COLO668 (cell line): ENCODE measurements at regions not wholly inside any gene's neighbourhood (a gene's known extent, or its start where the extent isn't known, plus 50 kb on each side); places are given as distances from the start of the nearest gene placed in this dataset.

Experiments used
- DNase-seq: peaks from one replicate; lab custom pipeline; 2025; ENCODE audit not compliant: unreplicated experiment; lab: John Stamatoyannopoulos, UW

DNA sequence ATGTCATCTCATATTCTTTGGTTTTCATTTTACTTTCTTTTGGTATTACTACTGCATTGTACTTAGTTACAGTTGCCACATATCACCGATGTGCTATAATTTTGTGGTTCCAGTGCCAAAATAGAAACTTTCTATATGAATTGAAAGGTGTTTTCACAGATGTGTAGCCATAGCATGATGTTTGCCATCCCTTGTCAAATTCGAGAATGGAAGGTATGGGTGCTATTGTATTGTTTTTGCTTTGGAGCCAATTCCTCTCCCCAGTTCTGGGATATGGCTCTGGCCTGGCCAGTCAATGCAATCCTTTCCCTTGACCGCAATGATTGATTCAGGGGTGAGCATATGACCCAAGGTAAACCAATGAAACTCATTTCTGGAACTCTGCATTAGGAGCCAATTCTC lies 86.2 kb upstream of the RPS6KA3 start:
- DNase-seq = no peak

DNA sequence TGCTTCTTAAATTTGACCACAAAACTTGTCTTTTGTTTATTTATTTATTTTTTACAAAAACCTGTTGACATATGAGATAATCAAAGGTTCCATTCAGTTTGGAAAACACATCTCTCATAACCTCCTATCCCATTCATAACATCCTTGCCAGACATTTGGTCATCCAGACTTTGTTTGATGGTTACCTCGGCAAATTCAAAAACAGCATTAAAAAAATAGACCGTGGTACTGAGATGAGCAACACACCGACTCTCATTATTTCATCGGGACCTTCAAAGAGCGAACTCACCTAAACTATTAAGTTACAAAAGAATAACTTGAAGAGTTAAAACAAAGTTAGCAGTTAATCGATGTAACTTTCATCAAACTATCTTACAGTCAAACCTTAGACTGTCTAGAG lies 85.8 kb upstream of the RPS6KA3 start:
- no peak for DNase-seq

DNA sequence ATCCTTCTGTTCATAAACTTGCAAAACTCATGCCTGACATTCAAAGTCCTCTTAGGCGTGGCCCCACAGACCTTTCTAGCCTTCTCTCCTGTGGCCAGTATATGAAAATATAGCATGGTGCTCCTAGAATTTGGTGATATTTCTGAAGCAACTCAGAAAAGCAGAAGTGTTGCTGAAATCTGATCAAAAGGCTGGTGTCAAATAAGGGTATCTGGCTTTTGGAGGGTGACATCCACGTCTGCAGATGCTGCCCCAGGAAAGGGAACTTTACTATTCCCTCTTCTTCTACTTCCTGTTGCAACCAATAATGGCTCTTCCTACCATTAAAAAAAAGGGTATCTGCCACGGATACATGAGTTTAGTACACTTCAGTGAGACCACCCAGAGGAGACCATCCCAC lies 83.9 kb upstream of the RPS6KA3 start:
- no peak for DNase-seq

DNA sequence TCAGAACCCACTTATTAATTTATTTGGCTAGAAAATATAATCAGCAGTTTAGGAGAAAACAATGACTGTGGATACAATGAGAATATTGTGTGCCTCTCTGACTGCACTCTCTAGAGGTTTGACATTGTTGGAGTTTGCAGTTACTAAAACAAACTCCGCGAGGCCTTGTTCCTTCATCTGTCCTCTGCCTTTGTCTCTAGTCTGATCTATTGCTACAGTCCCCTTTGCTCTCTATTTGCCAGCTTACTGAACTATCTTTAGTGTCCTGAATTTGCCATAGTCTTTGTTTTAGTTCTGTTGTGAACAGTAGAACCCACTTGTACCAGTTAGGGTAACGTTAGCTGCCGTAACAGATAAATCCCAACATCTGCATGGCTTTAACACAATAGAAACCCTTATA lies 81.4 kb upstream of the RPS6KA3 start:
- no peak for DNase-seq

DNA sequence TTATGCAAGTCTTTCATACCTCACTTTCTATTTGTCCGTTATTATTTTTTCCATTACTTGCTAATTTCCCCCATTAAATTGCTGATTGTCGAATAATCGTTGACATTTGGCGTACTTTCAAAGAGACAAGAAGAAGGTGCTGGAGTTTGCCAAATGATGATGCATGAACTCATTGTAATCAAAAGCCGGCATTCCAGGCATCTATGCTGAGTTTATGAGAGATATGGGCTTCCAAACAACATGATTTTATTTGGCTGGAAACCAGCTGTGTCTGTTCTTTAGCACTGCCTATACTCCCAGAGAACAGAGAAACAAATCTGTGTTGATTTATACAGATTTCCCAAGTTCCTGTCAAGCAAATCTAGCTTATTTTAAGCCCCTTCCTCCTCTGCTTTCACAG lies 80.8 kb upstream of the RPS6KA3 start:
- DNase-seq = no peak

DNA sequence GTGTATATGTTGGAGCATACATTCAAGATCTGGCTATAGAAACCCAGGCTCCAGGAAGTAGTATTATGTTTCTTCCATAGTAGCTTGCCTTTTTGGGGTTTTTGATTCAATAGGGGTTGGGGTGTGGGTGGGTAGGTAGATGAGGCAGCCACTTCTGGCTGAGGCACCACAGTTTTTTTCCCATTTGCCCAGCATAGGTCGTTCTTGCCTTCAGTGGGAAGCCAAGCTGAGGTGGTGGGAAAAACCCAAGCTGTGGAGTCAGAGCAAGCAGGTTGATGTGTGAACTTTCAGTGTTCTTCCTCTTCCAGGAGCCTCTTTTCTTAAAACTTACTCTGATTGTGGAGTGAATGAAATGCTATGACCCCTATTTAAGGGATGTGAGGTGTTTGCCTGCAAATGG lies 67.0 kb upstream of the RPS6KA3 start:
- DNase-seq = no peak

DNA sequence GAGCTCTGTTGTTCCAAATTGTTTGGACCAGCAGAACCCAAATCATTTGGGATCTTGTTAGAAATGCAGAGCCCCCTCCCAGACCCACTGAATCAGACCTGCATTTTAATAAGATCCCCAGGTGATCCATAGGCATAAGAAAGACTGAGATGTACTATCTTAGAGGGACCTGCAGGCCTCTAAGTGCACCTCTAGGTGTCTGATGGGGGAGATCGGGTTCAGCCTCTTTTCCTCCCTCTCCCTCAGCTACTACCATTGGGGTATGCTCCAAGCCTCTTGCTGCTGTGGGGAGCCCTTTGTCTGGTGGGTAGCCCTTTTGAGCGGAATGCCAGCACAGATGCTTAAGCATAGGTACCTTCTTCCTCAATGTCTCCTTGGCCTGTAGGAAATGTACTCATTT lies 63.8 kb upstream of the RPS6KA3 start:
- no peak for DNase-seq

DNA sequence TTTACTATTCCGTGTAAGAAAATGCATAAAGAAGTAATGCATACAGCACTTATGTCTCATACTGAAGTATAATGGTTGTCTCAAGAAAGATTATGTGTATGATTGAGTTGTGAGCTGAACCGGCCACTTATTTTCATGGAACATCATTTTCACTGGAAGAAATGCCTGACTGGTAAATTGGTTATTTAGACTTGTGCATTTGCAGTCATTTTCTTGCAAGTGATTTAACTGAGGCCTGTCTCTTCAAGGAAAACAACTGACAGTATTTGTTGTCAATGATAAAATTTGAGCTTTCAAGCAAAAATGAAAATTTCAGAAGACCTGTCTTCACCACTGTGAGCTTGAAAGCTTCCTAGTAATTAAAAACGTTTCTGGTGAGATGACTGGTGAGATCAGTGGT lies 62.7 kb upstream of the RPS6KA3 start:
- no peak for DNase-seq

DNA sequence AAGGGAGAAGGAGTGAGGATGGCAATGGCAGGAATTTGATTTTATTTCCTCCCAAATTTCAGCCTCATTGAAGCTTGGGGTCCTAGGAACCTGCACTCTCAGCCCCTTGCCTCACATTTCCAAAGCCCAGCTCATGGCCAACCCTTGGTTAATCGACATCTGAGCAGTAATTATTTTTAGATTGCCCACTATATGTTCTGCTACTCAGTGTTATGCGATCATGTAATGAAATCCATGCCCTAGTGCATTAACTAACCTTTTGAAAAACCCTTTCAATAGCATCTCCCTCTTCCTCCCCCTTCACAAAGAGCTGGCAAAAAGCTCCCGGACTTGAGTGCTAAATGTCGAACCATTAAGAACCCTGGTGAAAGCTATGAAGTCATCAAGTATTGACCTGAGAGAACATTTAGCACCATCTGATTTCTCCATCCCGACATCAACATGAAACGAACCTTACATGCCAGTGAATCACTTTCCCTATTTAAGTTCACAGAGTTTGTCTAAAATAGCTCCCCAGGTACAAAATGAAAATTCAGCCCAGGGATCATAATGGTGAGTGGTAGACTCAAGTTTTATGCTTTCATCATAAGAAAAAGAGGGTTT lies 59.2 kb upstream of the RPS6KA3 start:
- no peak for DNase-seq

DNA sequence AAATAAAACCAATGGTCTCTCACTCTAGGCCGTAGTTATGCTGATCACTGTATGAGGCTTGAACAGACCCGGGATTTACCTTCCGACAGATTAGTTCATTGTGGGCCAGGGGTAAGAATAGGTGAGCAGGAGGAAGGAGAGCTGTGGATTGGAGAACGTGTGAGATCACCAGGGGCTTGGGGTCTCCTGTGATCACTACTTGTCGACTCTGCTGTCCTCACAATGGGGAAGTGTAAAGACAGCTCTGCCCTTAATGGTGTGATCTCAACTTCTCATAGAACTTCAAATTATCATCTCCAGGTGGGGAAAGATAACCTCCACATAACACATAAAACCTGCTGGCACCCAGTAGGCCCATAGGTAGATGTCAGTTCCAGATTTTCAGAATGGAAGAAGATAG lies 56.2 kb upstream of the RPS6KA3 start:
- no peak for DNase-seq

DNA sequence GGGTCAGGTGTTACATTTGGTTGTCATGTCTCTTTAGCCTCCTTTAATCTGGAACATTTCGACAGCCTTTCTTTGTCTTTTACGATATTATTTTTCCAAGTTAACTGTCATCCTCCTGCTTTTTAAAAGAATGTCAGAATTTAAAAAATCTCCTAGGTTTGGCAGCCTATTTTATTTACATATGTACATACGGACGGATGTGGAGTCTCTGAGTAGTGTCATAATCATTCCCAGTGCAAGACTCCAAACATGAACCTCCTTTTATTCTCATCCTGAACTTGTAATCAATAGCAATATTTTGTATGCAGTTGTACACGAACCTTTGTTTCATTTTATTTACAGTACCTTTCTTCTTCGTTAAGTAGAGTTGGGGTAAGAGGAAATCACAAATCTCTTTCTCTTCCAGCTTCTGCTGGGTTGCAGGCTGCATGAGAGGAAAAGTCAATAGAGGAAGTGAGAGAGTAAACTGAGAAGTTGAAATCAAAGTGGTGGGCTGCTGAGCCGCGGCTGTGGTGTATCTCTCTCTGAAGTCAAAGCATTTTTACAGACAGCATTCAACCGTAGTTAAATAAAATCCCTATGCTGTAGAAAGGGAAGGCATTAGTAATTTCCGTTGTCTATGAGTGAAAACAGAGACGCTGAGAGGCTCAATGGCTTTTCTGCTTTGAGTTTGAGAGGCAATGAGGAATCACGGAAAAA lies 53.9 kb upstream of the RPS6KA3 start:
- no peak for DNase-seq

DNA sequence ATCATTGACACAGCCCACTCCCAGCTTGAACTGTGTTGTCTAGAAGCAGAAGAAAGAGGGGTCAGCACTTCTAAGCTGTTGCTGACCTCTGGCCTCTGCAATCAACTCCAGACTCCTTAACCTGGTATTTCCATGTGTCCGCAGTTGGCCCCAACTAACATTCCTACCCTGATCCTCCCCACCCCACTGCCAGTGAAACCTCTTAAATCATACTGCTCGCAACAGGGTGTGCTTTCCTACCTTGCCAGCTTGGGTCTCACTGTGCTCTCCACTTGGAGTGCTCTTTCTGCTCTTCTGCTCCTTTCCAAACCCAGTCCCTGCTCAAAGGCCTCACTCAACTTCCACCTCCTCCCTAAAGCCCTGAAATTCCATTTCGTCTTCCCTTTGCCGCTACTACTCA lies 52.3 kb upstream of the RPS6KA3 start:
- no peak for DNase-seq

DNA sequence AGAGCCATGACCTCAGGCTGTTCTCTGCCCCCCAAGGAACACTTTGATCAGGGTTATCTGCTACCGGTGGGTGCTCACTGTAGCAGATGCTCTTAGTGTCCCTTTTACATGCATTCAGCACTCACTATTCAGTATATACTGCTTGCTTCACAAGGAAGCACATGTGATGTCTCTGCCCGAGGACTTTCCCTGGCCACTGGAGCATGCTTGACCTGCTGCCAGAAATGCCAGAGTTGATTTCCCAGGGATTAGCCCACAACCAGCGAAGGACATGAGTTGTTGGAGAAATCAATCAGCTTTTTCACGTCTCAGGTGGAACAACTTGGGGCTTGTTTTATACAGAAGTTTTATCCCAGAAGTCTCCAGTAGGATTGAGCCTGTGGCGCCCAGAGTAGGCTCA lies 51.2 kb upstream of the RPS6KA3 start:
- no peak for DNase-seq
